K562 (cell line): ENCODE measurements at regions not wholly inside any gene's neighbourhood (a gene's known extent, or its start where the extent isn't known, plus 50 kb on each side); places are given as distances from the start of the nearest gene placed in this dataset.

Source experiments
- CEBPB ChIP-seq: fragments of 450-650 bp; IDR thresholded peaks from 2 replicates; pipeline ENCODE4 v1.6.1; 2016; ENCODE audit warnings: missing genetic modification characterization, missing compliant biosample characterization
- MYC ChIP-seq, 2 experiments: fragments of 250-450 bp in 1 of 2; sonication (Bioruptor Pico) in 1 of 2; IDR thresholded peaks; 2 replicates each; pipeline versions ENCODE4 v1.5.1 to v1.6.1; 2012 to 2021; ENCODE audit warnings: low read depth in 2 of 2, borderline replicate concordance in 1 of 2, improper control_type of control experiment in 1 of 2, low read length in 1 of 2, mild to moderate bottlenecking in 1 of 2, moderate library complexity in 1 of 2
- TF ChIP-seq, protein P1 (sequence below): fragments of 450-650 bp; formaldehyde crosslinking; IDR thresholded peaks from 2 replicates; pipeline ENCODE4 v1.4.0; 2020; ENCODE audit warnings: mild to moderate bottlenecking, moderate library complexity

DNA sequence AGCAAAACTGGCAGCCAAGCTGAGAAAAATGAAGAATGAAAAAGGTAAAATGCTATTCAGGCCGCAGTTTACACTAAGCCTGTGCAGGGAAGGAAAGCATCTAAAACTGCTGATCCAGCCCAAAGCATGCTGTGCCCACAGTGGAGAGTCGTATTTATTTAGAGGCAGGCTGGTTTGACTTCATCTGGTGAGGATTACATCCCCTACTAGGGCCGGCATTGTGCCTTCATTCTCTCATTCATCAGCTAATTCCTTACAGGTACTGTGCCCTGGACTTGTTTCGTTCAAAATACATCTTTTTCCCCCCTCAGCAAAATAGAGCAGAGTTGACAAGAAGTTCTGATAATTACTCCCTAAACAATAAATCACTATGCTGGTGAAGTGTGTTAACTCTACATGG lies 137.5 kb upstream of the DAP start:
- TF ChIP-seq, protein P1, sequence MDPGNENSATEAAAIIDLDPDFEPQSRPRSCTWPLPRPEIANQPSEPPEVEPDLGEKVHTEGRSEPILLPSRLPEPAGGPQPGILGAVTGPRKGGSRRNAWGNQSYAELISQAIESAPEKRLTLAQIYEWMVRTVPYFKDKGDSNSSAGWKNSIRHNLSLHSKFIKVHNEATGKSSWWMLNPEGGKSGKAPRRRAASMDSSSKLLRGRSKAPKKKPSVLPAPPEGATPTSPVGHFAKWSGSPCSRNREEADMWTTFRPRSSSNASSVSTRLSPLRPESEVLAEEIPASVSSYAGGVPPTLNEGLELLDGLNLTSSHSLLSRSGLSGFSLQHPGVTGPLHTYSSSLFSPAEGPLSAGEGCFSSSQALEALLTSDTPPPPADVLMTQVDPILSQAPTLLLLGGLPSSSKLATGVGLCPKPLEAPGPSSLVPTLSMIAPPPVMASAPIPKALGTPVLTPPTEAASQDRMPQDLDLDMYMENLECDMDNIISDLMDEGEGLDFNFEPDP (CRISPR knock-in tag): no peak
- no peak for TF ChIP-seq MYC (IDR thresholded peaks at IDR 0.05; ENCODE audit: low read depth, low read length)
- no peak for TF ChIP-seq MYC (CRISPR knock-in tag; IDR thresholded peaks at IDR 0.05; ENCODE audit: borderline replicate concordance, low read depth)
- no peak for TF ChIP-seq CEBPB (tag)
